OCI-LY1 (cell line): ENCODE measurements at regions not wholly inside any gene's neighbourhood (a gene's known extent, or its start where the extent isn't known, plus 50 kb on each side); places are given as distances from the start of the nearest gene placed in this dataset.

ENCODE experiments used
- H2AFZ ChIP-seq: fragments of 200-600 bp; sonication (generic), shearing (Covaris generic); 2 replicates; pipeline ENCODE4 v1.6.0; 2014; ENCODE audit warnings: antibody characterized with exemption, mild to moderate bottlenecking, low read length
- H3F3A ChIP-seq: fragments of 200-600 bp; sonication (generic), shearing (Covaris generic); 2 replicates; pipeline ENCODE4 v1.6.0; 2014; ENCODE audit warnings: mild to moderate bottlenecking, antibody characterized with exemption, low read length, moderate library complexity; ENCODE audit not compliant: insufficient read depth
- H3K27ac ChIP-seq: fragments of 200-600 bp; sonication (generic); 2 replicates; pipeline ENCODE4 v1.5.1; 2014; ENCODE audit warnings: low read length, mixed run types, mild to moderate bottlenecking, low read depth; ENCODE audit not compliant: poor library complexity, severe bottlenecking
- H3K27me3 ChIP-seq: fragments of 200-600 bp; sonication (generic); 2 replicates; pipeline ENCODE4 v1.6.0; 2014; ENCODE audit warnings: antibody characterized with exemption, mild to moderate bottlenecking, low read length, moderate library complexity; ENCODE audit not compliant: insufficient read depth
- H3K36me3 ChIP-seq: fragments of 200-600 bp; sonication (generic); 2 replicates; pipeline ENCODE4 v1.6.1; 2014; ENCODE audit warnings: mild to moderate bottlenecking, antibody characterized with exemption, low read length, moderate library complexity, mixed read lengths; ENCODE audit not compliant: insufficient read depth
- H3K4me1 ChIP-seq: fragments of 200-600 bp; sonication (generic); 2 replicates; pipeline ENCODE4 v1.5.1; 2014; ENCODE audit warnings: mild to moderate bottlenecking, low read length, moderate library complexity; ENCODE audit not compliant: insufficient read depth, severe bottlenecking
- H3K4me2 ChIP-seq: fragments of 200-600 bp; sonication (generic), shearing (Covaris generic); 2 replicates; pipeline ENCODE4 v1.6.1; 2014; ENCODE audit warnings: low read length
- H3K4me3 ChIP-seq: fragments of 200-600 bp; sonication (generic); 2 replicates; pipeline ENCODE4 v1.5.1; 2014; ENCODE audit warnings: low read length, low read depth, mild to moderate bottlenecking, mixed read lengths; ENCODE audit not compliant: poor library complexity, severe bottlenecking
- H3K79me2 ChIP-seq: fragments of 200-600 bp; shearing (Covaris generic); 2 replicates; pipeline ENCODE4 v1.6.1; 2016; ENCODE audit warnings: mixed run types, low read length, mixed read lengths; ENCODE audit not compliant: insufficient read depth
- H3K9ac ChIP-seq: fragments of 200-600 bp; sonication (generic), shearing (Covaris generic); 2 replicates; pipeline ENCODE4 v1.6.1; 2014; ENCODE audit warnings: mild to moderate bottlenecking, low read length, mixed read lengths
- H3K9me2 ChIP-seq: fragments of 200-600 bp; sonication (generic), shearing (Covaris generic); 2 replicates; pipeline ENCODE4 v1.6.1; 2014; ENCODE audit warnings: low read depth, mild to moderate bottlenecking, low read length, mixed read lengths
- H3K9me3 ChIP-seq: fragments of 200-600 bp; shearing (Covaris generic); 2 replicates; pipeline ENCODE4 v1.6.1; 2014; ENCODE audit warnings: low read length, mixed read lengths
- H4K20me1 ChIP-seq: fragments of 200-600 bp; sonication (generic), shearing (Covaris generic); 2 replicates; pipeline ENCODE4 v1.6.0; 2016; ENCODE audit warnings: mild to moderate bottlenecking, low read length; ENCODE audit not compliant: insufficient read depth
- CTCF ChIP-seq: fragments of 200-600 bp; sonication (generic), shearing (Covaris generic); IDR thresholded peaks from 2 replicates; pipeline ENCODE4 v1.5.1; 2017; ENCODE audit warnings: mild to moderate bottlenecking, antibody characterized with exemption, low read length, moderate library complexity, mixed read lengths
- EZH2 ChIP-seq: fragments of 200-600 bp; sonication (generic), shearing (Covaris generic); IDR thresholded peaks from 2 replicates; pipeline ENCODE4 v1.8.0; 2017; ENCODE audit warnings: borderline replicate concordance, mixed run types, mild to moderate bottlenecking, antibody characterized with exemption, low read length, moderate library complexity, mixed read lengths

DNA sequence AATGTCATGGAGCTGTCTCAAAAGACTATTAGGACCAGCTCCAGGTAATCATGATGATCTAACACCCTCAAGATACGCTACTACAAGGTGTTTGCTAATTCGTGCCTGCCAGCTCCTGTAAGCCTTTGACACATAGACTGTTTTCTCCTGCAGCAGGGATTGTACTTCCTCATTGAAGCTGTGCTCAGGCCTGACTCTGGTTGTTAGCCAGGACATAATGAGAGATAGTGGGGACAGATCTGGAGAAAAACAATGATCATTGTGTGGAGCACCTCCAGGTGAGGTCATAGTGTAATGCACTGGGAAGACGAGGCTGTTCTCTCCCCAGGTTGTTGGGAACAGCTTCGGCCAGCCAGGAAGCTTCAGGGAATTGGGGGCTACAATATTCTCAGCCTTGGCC is 94.6 kb downstream of the SETD4 start:
- no peaks in the 10 kb centered on the region for H3K9me3 ChIP-seq
- no peaks in the 10 kb centered on the region for H3K36me3 ChIP-seq
- TF ChIP-seq CTCF (no peak), EZH2 (no peak)
- H3K27me3 ChIP-seq = no peaks in the 10 kb centered on the region; the same call in 1 of the 2 replicates
- no peaks in the 10 kb centered on the region for H3K79me2 ChIP-seq
- H3K4me1 ChIP-seq = no peaks in the 10 kb centered on the region
- H3K27ac ChIP-seq = no peak overlapping the region
- H4K20me1 ChIP-seq = no peaks in the 10 kb centered on the region; the same call in 1 of the 2 replicates
- no peak overlapping the region for H3K9ac ChIP-seq
- H3K4me2 ChIP-seq = no peak overlapping the region
- H3K9me2 ChIP-seq = no peaks in the 10 kb centered on the region
- H2AFZ ChIP-seq = no peak overlapping the region
- H3F3A ChIP-seq = no peaks in the 10 kb centered on the region
- no peak overlapping the region for H3K4me3 ChIP-seq

DNA sequence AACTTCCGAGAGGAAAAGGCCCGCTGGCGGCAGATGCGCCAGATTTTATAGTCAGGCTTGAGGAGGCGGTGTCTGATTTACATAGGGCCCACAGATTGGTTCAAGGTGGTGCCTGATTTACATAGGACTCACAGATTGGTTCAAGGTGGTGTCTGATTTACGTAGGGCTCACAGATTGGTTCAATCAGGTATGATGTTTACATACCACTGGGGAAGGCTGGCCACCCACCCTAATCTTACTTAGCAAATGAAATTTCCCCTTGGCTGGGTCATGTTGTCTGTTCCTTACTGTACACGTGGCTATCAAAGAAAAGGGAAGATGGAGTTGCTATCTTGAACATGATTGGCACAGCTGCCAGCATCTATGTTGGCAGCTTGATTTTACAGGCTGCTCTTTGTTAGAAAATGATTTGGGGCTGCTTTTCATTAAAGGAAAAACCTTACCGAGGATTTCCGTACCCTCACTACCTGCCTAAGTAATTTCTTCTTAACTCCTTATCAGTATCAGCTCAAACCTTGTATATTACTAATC is 96.3 kb downstream of the SETD4 start:
- no peaks in the 10 kb centered on the region; the same call in 1 of the 2 replicates for H3K27me3 ChIP-seq
- H3F3A ChIP-seq = no peaks in the 10 kb centered on the region
- H3K9me3 ChIP-seq = no peaks in the 10 kb centered on the region
- H3K4me3 ChIP-seq = no peak overlapping the region
- no peak overlapping the region for H2AFZ ChIP-seq
- H3K36me3 ChIP-seq = no peaks in the 10 kb centered on the region
- H3K4me1 ChIP-seq = no peaks in the 10 kb centered on the region
- no peak overlapping the region for H3K4me2 ChIP-seq
- H3K27ac ChIP-seq = no peak overlapping the region
- no peaks in the 10 kb centered on the region for H3K9me2 ChIP-seq
- no peaks in the 10 kb centered on the region for H3K79me2 ChIP-seq
- H4K20me1 ChIP-seq = no peaks in the 10 kb centered on the region; the same call in 1 of the 2 replicates
- H3K9ac ChIP-seq = no peak overlapping the region
- TF ChIP-seq EZH2 (no peak), CTCF (no peak)

DNA sequence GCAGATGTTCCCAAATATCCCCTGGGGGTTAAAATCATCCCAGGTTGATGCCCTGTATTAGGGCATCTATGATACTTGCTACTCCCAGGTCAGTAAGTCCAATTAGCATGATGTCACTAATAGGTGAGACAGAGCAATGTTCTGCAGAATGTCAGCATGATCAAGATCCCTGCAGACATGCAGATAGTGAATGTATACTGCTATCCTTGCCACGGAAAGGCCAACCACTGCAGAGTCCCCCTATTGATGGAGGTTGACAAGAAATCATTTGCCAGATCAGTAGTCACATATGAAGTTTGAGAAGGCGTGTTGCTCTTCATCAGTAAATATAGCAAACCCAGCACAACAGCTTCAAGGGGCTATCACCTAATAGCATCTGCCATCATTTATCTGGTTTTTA is 97.4 kb downstream of the SETD4 start:
- Histone ChIP-seq H3F3A (no peaks in the 10 kb centered on the region), H3K9ac (no peak overlapping the region), H2AFZ (no peak overlapping the region), H3K27me3 (no peaks in the 10 kb centered on the region; the same call in 1 of the 2 replicates), H3K4me3 (no peak overlapping the region), H3K27ac (no peak overlapping the region), H3K4me1 (no peaks in the 10 kb centered on the region), H3K9me3 (no peaks in the 10 kb centered on the region), H4K20me1 (no peaks in the 10 kb centered on the region; the same call in 1 of the 2 replicates), H3K36me3 (no peaks in the 10 kb centered on the region), H3K4me2 (no peak overlapping the region), H3K79me2 (no peaks in the 10 kb centered on the region), H3K9me2 (no peaks in the 10 kb centered on the region)
- TF ChIP-seq CTCF (no peak), EZH2 (no peak)
